ENCODE measurements at regions not wholly inside any gene's neighbourhood (a gene's known extent, or its start where the extent isn't known, plus 50 kb on each side); places are given as distances from the start of the nearest gene placed in this dataset.

DNA sequence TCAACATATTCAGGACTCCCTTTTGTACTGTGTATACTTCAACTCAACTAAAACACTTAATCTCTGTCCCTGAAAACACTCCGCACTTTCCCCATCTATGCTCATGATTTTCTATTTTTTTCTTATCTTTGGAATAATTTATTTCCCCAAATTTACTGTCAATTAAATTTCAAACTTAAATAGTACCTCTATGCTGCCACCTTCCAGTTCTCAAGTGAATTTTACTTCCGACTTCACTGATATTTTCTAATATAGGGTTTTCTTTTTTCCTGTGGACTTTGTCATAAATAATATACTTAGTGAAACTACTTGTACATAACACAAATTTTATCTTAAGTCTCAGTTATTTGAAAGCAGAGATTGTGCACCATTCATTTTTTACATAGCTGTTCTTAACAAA is 1303.3 kb downstream of the OTOL1 start:
- Histone ChIP-seq H3K9me3 (no peaks in the 10 kb centered on the region), H3K27me3 (no peaks in the 10 kb centered on the region), H3K4me3 (no peak overlapping the region), H3K27ac (no peak overlapping the region), H3K36me3 (no peaks in the 10 kb centered on the region), H3K4me1 (no peaks in the 10 kb centered on the region)
- TF ChIP-seq, protein P1, sequence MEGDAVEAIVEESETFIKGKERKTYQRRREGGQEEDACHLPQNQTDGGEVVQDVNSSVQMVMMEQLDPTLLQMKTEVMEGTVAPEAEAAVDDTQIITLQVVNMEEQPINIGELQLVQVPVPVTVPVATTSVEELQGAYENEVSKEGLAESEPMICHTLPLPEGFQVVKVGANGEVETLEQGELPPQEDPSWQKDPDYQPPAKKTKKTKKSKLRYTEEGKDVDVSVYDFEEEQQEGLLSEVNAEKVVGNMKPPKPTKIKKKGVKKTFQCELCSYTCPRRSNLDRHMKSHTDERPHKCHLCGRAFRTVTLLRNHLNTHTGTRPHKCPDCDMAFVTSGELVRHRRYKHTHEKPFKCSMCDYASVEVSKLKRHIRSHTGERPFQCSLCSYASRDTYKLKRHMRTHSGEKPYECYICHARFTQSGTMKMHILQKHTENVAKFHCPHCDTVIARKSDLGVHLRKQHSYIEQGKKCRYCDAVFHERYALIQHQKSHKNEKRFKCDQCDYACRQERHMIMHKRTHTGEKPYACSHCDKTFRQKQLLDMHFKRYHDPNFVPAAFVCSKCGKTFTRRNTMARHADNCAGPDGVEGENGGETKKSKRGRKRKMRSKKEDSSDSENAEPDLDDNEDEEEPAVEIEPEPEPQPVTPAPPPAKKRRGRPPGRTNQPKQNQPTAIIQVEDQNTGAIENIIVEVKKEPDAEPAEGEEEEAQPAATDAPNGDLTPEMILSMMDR (IDR thresholded peaks at IDR 0.05), result no peak
- TF ChIP-seq EP300 (IDR thresholded peaks at IDR 0.05), result no peak
- no peak for TF ChIP-seq POLR2A (IDR thresholded peaks at IDR 0.05)
- no peak for TF ChIP-seq POLR2AphosphoS5 (IDR thresholded peaks at IDR 0.05)
- DNase-seq, result no peak
- 76 to 96% (median 90%) methylated on average over 2 of the region's 2 CpGs; no CpG with 5 or more reads in 2 of the 5 donors for WGBS, 5 donors
- intact Hi-C loops (cut with DNase I; ENCODE audit: low total_unique reads), result no loop called here

DNA sequence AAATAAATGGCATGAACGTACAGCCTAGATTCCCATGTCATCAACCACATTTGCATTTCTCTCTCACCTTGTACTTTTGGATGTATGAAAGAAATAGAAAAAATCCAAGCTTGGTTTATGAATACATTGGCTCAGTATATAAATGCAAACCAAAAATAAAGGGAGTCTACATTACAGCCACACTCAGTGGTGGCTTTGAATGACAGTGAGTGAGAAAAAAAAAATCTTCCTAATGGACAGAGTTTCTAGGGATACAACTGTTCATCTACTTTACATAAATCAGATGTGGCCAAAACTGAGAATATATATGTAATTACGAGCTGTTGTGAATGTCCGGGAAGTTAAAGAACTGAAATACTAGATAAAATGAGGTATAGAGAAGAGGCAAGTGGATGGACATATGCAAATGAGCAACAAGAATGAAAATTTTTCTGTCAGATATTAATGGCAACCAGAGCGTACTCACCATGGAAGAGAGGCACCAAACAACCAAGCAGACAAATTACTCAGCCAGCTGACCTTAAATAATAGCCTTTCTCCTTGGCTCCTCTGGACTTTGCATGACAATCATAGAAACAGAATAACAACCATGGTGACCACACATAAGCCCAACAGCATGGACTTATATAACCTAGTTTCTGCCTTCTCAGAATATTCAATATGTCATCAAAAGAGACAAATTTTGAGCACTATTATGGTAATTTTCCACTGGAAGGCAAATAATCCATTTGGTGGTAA is 1305.8 kb downstream of the OTOL1 start:
- no peak overlapping the region for H3K4me3 ChIP-seq
- TF ChIP-seq POLR2A (IDR thresholded peaks at IDR 0.05), result no peak
- TF ChIP-seq, protein P1 (IDR thresholded peaks at IDR 0.05), result no peak
- TF ChIP-seq POLR2AphosphoS5 (IDR thresholded peaks at IDR 0.05), result no peak
- TF ChIP-seq EP300 (IDR thresholded peaks at IDR 0.05), result no peak
- no peaks in the 10 kb centered on the region for H3K27me3 ChIP-seq
- H3K9me3 ChIP-seq, result no peaks in the 10 kb centered on the region
- DNase-seq, result no peak
- H3K36me3 ChIP-seq, result no peaks in the 10 kb centered on the region
- 75 to 87% (median 86%) methylated on average over 4 of the region's 4 CpGs; no CpG with 5 or more reads in 2 of the 5 donors for WGBS, 5 donors
- intact Hi-C loops (cut with DNase I; ENCODE audit: low total_unique reads), result no loop called here
- H3K4me1 ChIP-seq, result no peaks in the 10 kb centered on the region
- H3K27ac ChIP-seq, result no peak overlapping the region

DNA sequence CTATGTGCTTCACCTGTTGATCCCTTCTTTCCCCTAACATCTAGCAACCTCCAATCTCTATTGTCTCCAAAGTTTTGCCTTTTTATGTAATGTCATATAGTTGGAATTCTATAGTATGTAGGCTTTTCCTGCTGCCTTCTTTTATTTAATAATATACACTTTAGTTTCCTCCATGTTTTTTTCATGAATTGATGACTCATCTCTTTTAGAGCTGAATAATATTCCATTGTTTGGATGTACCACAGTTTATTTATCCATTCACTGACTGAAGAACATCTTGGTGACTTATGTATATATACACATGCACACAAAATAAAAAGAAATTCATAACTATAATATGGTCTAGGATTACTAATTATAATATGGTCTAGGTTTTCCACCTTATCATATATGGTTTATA is 1314.2 kb downstream of the OTOL1 start:
- H3K4me1 ChIP-seq, result no peaks in the 10 kb centered on the region
- H3K9me3 ChIP-seq, result no peaks in the 10 kb centered on the region
- TF ChIP-seq, protein P1 (IDR thresholded peaks at IDR 0.05), result no peak
- TF ChIP-seq EP300 (IDR thresholded peaks at IDR 0.05) (no peak), POLR2A (IDR thresholded peaks at IDR 0.05) (no peak), POLR2AphosphoS5 (IDR thresholded peaks at IDR 0.05) (no peak)
- no peak overlapping the region for H3K27ac ChIP-seq
- H3K4me3 ChIP-seq, result no peak overlapping the region
- intact Hi-C loops (cut with DNase I; ENCODE audit: low total_unique reads), result no loop called here
- H3K27me3 ChIP-seq, result no peaks in the 10 kb centered on the region
- DNase-seq, result no peak
- no peaks in the 10 kb centered on the region for H3K36me3 ChIP-seq

DNA sequence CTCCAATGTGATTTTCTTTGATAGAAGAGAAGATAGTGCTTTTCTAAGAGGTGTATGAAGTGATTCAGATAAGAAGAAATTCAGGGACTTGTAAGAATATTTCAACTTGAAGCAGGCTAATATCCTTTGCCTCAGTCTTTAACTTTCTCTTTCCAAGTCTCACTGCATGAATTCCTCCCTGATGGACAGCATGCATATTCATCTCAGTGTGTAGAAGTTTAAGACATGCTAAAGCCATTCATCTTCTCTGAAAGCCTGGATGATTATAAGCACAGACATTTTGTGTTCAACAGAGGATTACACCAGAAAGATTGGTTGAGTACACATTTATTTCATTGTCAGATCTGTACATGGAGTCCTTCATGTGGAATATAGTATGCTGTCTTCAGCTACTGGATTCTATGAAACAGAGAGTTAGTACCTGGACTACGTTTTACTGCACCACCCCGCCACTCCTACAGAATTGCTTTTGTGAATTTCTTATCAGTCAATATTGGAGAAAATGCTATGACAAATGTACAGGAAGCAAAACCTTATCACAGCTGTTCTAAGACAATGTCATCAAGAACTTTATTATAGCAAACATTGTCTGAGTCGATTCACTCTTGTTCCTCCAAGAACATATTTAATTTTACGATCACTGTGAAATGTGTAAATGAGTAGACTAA is 1346.1 kb downstream of the OTOL1 start:
- DNase-seq, result no peak
- H3K4me1 ChIP-seq, result no peaks in the 10 kb centered on the region
- WGBS, 5 donors, result 61 to 76% (median 63%) methylated on average over 4 of the region's 4 CpGs; no CpG with 5 or more reads in 2 of the 5 donors
- no peak overlapping the region for H3K4me3 ChIP-seq
- no peak overlapping the region for H3K27ac ChIP-seq
- intact Hi-C loops (cut with DNase I; ENCODE audit: low total_unique reads), result no loop called here
- no peaks in the 10 kb centered on the region for H3K27me3 ChIP-seq
- H3K9me3 ChIP-seq, result peaks cover 0 to 10% (median 0%) of the 10 kb centered on the region in 4 donors
- TF ChIP-seq POLR2AphosphoS5 (IDR thresholded peaks at IDR 0.05) (no peak), EP300 (IDR thresholded peaks at IDR 0.05) (no peak), POLR2A (IDR thresholded peaks at IDR 0.05) (no peak)
- TF ChIP-seq, protein P1 (IDR thresholded peaks at IDR 0.05), result no peak
- H3K36me3 ChIP-seq, result no peaks in the 10 kb centered on the region
